Body of pancreas (tissue), 4 donors: ENCODE measurements at regions not wholly inside any gene's neighbourhood (a gene's known extent, or its start where the extent isn't known, plus 50 kb on each side); places are given as distances from the start of the nearest gene placed in this dataset.
"Not testable (repeated sequence)": the region's sequence is repeated elsewhere in the genome, so short reads cannot be mapped to it uniquely, and the experiment has no call there.

Source experiments
- ATAC-seq: fragments of 150-250 bp; one replicate; pipeline ENCODE4 v1.9.1; 2016
- DNase-seq, 4 donors: peaks; one replicate each; pipeline ENCODE4 v3.0.0-alpha.2; 2019
- H3K27ac ChIP-seq, 4 donors: fragments of 200-600 bp; sonication (generic); 1 replicate in 3 of 4; 2 replicates in 1 of 4; pipeline versions ENCODE4 v1.5.1 to v1.6.1; 2016 to 2019; ENCODE audit warnings: mild to moderate bottlenecking in 1 of 4, mixed read lengths in 1 of 4, moderate library complexity in 1 of 4
- H3K27me3 ChIP-seq, 2 donors: fragments of 200-600 bp; sonication (generic); one replicate each; pipeline ENCODE4 v1.6.0; 2016; ENCODE audit warnings: mild to moderate bottlenecking in 1 of 2
- H3K36me3 ChIP-seq, 2 donors: fragments of 200-600 bp; sonication (generic); replicated peaks in 1 of 2; 2 replicates each; pipeline ENCODE4 v1.5.1; 2016; ENCODE audit warnings: low read depth in 2 of 2; ENCODE audit not compliant: insufficient read depth in 1 of 2
- H3K4me1 ChIP-seq: fragments of 200-600 bp; sonication (generic); one replicate; pipeline ENCODE4 v1.6.0; 2016
- H3K4me3 ChIP-seq, 2 donors: fragments of 200-600 bp; sonication (generic); 1 replicate in 1 of 2; 2 replicates in 1 of 2; pipeline ENCODE4 v1.5.1; 2016 to 2019
- H3K9me3 ChIP-seq, 3 donors: fragments of 200-600 bp; sonication (generic); 1 replicate in 2 of 3; 2 replicates in 1 of 3; pipeline ENCODE4 v1.5.1; 2016
- POLR2A ChIP-seq, 3 donors: fragments of 450-650 bp; IDR thresholded peaks; one replicate each; pipeline ENCODE4 v1.6.1; 2016; ENCODE audit warnings: antibody characterized with exemption in 3 of 3, mild to moderate bottlenecking in 2 of 3
- WGBS, 2 donors: methylation state at CpG; one replicate each; pipeline ENCODE4 v1.1.5; 2017; 5-methylcytosine and 5-hydroxymethylcytosine counted together
- intact Hi-C: fragments of 100-400 bp; cut with DNase I; formaldehyde crosslinking; loops from one replicate; pipeline ENCODE4 v1.15.1; 2023
- TF ChIP-seq, protein P1 (sequence below), 7 experiments: fragments of 450-650 bp in 4 of 7; fragments of 200-600 bp in 3 of 7; sonication (generic) in 3 of 7; IDR thresholded peaks; one replicate each; pipeline ENCODE4 v1.5.1; 2016 to 2019; ENCODE audit warnings: antibody characterized with exemption in 7 of 7

DNA sequence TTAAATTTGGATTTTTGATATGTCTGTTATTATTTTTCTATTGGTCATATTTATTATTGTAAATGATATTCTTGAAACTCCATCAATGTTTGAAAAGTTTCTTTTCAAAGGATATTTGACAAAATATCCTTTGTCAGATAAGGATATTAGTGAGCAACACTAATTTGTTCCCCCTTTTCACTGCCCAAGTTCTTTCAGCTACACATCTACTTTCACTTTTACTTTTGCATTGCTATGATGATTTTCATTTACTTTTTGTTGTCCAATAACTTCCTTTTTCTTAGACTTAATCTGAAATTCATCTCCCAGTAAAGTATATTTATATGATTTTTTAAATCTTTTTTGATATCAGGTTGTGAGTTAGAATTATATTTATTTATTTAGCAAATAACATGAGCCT, 542.3 kb upstream of the ADGRL3 start:
- intact Hi-C loops, result no loop called here
- Histone ChIP-seq H3K4me3 (no peak overlapping the region), H3K9me3 (no peaks in the 10 kb centered on the region), H3K4me1 (no peaks in the 10 kb centered on the region), H3K36me3 (no peaks in the 10 kb centered on the region), H3K27me3 (no peaks in the 10 kb centered on the region), H3K27ac (no peak overlapping the region)
- TF ChIP-seq POLR2A (IDR thresholded peaks at IDR 0.05), result no peak
- TF ChIP-seq, protein P1, sequence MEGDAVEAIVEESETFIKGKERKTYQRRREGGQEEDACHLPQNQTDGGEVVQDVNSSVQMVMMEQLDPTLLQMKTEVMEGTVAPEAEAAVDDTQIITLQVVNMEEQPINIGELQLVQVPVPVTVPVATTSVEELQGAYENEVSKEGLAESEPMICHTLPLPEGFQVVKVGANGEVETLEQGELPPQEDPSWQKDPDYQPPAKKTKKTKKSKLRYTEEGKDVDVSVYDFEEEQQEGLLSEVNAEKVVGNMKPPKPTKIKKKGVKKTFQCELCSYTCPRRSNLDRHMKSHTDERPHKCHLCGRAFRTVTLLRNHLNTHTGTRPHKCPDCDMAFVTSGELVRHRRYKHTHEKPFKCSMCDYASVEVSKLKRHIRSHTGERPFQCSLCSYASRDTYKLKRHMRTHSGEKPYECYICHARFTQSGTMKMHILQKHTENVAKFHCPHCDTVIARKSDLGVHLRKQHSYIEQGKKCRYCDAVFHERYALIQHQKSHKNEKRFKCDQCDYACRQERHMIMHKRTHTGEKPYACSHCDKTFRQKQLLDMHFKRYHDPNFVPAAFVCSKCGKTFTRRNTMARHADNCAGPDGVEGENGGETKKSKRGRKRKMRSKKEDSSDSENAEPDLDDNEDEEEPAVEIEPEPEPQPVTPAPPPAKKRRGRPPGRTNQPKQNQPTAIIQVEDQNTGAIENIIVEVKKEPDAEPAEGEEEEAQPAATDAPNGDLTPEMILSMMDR (IDR thresholded peaks at IDR 0.05), result no peak
- DNase-seq (no peak), ATAC-seq (no peak)

DNA sequence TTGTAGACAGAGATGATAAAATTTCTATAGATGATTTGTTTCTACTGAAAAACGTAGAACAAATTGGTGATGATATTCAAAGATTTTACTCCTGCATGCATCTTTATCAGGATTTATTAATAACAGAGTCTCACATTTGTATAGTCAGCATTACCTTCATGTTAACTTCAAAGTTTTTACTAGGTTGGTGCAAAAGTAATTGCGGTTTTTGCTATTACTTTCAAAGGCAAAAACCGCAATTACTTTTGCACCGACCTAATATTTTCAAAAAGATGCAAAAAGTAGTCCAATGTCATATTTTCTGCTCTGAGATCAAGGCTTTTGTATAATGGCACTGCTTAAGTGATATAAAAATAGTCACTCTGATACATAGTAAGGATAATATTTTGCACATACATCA, 536.4 kb upstream of the ADGRL3 start:
- no peaks in the 10 kb centered on the region for H3K4me1 ChIP-seq
- WGBS, 2 donors, result 58 to 76% methylated on average over 4 of the region's 4 CpGs
- intact Hi-C loops, result no loop called here

DNA sequence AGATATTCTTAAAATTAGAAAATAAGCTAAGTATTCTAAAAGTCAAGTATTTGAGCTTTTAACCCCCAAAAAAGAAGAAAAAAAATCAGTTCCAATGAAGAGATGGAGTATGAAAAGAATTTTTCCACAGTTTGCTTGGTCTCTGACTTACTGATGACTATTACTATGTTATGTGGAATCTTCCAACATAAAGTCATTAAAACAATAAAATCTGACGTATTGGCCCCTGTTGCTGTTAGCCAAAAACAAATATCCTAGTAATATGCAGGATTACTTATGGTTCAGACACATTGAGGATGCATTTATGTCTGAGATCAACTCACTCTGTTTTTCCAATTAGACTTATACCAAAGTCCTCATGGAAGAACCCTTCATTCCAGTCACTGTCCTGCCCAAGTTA, 517.2 kb upstream of the ADGRL3 start:
- H3K4me3 ChIP-seq, result no peak overlapping the region
- no peak overlapping the region for H3K27ac ChIP-seq
- no peaks in the 10 kb centered on the region for H3K9me3 ChIP-seq
- H3K36me3 ChIP-seq, result no peaks in the 10 kb centered on the region
- H3K27me3 ChIP-seq, result no peaks in the 10 kb centered on the region
- TF ChIP-seq, protein P1 (IDR thresholded peaks at IDR 0.05), result no peak
- no peak for TF ChIP-seq POLR2A (IDR thresholded peaks at IDR 0.05)
- DNase-seq, result no peak
- no peaks in the 10 kb centered on the region for H3K4me1 ChIP-seq
- no peak for ATAC-seq
- WGBS, 2 donors, result 22 to 29% methylated on average over 1 of the region's 1 CpG
- intact Hi-C loops, result no loop called here

More for the DNA sequence above, 536.4 kb upstream of the ADGRL3 start:
- Histone ChIP-seq H3K4me3 (no peak overlapping the region), H3K27me3 (no peaks in the 10 kb centered on the region), H3K27ac (no peak overlapping the region), H3K36me3 (no peaks in the 10 kb centered on the region), H3K9me3 (no peaks in the 10 kb centered on the region)
- DNase-seq, result no peak
- ATAC-seq, result no peak
- TF ChIP-seq, protein P1 (IDR thresholded peaks at IDR 0.05), result no peak
- TF ChIP-seq POLR2A (IDR thresholded peaks at IDR 0.05), result no peak

DNA sequence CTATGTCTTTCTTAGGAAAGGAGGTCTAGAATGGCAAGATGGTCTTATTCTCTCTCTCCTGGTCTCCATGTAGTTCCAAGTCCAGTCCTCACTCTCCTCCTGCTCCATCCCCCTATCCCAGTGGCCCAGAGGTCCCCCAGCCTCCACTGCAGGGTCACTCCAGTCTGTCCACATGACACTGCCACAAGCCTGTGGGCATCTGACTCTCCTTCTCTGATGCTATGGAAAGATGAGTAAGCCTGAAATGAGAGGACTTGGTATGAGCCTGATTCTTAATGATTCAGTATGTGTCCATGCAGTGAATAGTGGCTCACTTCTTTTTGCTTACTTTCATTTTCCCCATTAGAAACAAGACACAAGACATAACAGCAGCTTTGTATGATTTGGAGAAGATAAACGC, 516.8 kb upstream of the ADGRL3 start:
- no peak overlapping the region for H3K4me3 ChIP-seq
- no peak for TF ChIP-seq POLR2A (IDR thresholded peaks at IDR 0.05)
- TF ChIP-seq, protein P1 (IDR thresholded peaks at IDR 0.05), result no peak
- no peak for DNase-seq
- H3K27me3 ChIP-seq, result no peaks in the 10 kb centered on the region
- H3K9me3 ChIP-seq, result no peaks in the 10 kb centered on the region
- no peaks in the 10 kb centered on the region for H3K36me3 ChIP-seq
- no peak for ATAC-seq
- no peaks in the 10 kb centered on the region for H3K4me1 ChIP-seq
- no peak overlapping the region for H3K27ac ChIP-seq
- intact Hi-C loops, result no loop called here
- 50 to 63% methylated on average over 1 of the region's 1 CpG for WGBS, 2 donors

DNA sequence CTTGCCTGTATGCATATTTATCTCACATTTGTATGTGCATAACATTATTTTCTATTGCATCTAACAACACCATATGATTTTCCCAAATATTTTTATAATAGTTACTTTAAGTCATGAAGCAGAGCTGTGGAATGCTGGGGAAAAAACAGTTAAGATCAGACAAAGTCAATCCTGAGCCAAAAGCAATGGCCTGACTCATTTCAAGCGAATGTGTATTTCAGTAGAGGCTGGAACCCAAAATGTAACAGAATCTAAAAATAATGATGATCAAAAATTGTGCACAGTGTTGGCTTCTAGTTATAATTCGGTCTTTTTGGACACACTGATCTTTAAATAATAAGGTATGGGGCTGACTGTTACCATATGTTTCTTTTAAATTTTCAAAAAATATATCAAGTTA, 516.2 kb upstream of the ADGRL3 start:
- WGBS, 2 donors, result 39% methylated on average over 2 of the region's 2 CpGs
- Histone ChIP-seq H3K4me3 (no peak overlapping the region), H3K4me1 (no peaks in the 10 kb centered on the region), H3K27me3 (no peaks in the 10 kb centered on the region), H3K36me3 (no peaks in the 10 kb centered on the region), H3K9me3 (no peaks in the 10 kb centered on the region), H3K27ac (no peak overlapping the region)
- no peak for TF ChIP-seq POLR2A (IDR thresholded peaks at IDR 0.05)
- TF ChIP-seq, protein P1 (IDR thresholded peaks at IDR 0.05), result no peak
- DNase-seq (no peak), ATAC-seq (no peak)
- intact Hi-C loops, result no loop called here

DNA sequence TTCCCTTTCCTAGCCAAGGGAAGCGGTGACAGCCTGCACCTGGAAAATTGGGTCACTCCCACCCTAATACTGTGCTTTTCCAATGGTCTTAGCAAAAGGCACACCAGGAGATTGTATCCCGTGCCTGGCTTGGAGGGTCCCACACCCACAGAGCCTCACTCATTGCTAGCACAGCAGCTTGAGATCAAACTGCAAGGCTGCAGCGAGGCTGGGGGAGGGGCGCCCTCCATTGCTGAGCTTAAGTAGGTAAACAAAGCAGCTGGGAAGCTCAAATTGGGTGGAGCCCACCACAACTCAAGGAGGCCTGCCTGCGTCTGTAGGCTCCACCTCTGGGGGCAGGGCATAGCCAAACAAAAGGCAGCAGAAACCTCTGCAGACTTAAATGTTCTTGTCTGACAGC, 504.1 kb upstream of the ADGRL3 start:
- ATAC-seq, H3K27me3 ChIP-seq, H3K4me1 ChIP-seq, H3K27ac ChIP-seq, H3K4me3 ChIP-seq, H3K36me3 ChIP-seq, DNase-seq, intact Hi-C loops, H3K9me3 ChIP-seq: not testable (repeated sequence)
- WGBS, 2 donors, result 62% methylated on average over 5 of the region's 5 CpGs; no CpG with 5 or more reads in 1 of the 2 donors
